ENCODE measurements at regions not wholly inside any gene's neighbourhood (a gene's known extent, or its start where the extent isn't known, plus 50 kb on each side); places are given as distances from the start of the nearest gene placed in this dataset.

- Histone ChIP-seq H3K4me3 (ENCODE audit: low read length) (no peak overlapping the region), H3K27ac (ENCODE audit: low read length) (no peak overlapping the region), H3K9me3 (ENCODE audit: control insufficient read depth, insufficient read depth, low read length) (no peaks in the 10 kb centered on the region), H3K4me1 (ENCODE audit: control insufficient read depth, insufficient read depth, low read length) (peaks cover 16% of the 10 kb centered on the region), H3K36me3 (ENCODE audit: control insufficient read depth, insufficient read depth, low read length) (no peaks in the 10 kb centered on the region), H3K27me3 (ENCODE audit: control insufficient read depth, insufficient read depth, low read length) (peaks cover 14% of the 10 kb centered on the region)
- WGBS (ENCODE audit: insufficient coverage): 89% methylated on average over 8 of the region's 8 CpGs
- H3K4me3 Mint-ChIP-seq: no peak overlapping the region
- no peak overlapping the region for H3K27ac Mint-ChIP-seq
- no peaks in the 10 kb centered on the region for H3K36me3 Mint-ChIP-seq
- TF ChIP-seq, protein P1, sequence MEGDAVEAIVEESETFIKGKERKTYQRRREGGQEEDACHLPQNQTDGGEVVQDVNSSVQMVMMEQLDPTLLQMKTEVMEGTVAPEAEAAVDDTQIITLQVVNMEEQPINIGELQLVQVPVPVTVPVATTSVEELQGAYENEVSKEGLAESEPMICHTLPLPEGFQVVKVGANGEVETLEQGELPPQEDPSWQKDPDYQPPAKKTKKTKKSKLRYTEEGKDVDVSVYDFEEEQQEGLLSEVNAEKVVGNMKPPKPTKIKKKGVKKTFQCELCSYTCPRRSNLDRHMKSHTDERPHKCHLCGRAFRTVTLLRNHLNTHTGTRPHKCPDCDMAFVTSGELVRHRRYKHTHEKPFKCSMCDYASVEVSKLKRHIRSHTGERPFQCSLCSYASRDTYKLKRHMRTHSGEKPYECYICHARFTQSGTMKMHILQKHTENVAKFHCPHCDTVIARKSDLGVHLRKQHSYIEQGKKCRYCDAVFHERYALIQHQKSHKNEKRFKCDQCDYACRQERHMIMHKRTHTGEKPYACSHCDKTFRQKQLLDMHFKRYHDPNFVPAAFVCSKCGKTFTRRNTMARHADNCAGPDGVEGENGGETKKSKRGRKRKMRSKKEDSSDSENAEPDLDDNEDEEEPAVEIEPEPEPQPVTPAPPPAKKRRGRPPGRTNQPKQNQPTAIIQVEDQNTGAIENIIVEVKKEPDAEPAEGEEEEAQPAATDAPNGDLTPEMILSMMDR (IDR thresholded peaks at IDR 0.05): no peak
- H3K9me3 Mint-ChIP-seq: no peaks in the 10 kb centered on the region
- intact Hi-C loops (cut with micrococcal nuclease): loop anchor here (5.0 kb wide), 1 partner anchor 116 kb away; no protein-coding TSS in a partner anchor
- DNase-seq (no peak), ATAC-seq (no peak)
- H3K27me3 Mint-ChIP-seq (ENCODE audit: low read depth in 2 of 2): peaks cover 43% of the 10 kb centered on the region in 2 donors
- peaks cover 6 to 23% of the 10 kb centered on the region in 2 donors for H3K4me1 Mint-ChIP-seq
Observed at GRCh38 chr20:43835944-43836508, 78.6 kb upstream of the TOX2 start.

DNA sequence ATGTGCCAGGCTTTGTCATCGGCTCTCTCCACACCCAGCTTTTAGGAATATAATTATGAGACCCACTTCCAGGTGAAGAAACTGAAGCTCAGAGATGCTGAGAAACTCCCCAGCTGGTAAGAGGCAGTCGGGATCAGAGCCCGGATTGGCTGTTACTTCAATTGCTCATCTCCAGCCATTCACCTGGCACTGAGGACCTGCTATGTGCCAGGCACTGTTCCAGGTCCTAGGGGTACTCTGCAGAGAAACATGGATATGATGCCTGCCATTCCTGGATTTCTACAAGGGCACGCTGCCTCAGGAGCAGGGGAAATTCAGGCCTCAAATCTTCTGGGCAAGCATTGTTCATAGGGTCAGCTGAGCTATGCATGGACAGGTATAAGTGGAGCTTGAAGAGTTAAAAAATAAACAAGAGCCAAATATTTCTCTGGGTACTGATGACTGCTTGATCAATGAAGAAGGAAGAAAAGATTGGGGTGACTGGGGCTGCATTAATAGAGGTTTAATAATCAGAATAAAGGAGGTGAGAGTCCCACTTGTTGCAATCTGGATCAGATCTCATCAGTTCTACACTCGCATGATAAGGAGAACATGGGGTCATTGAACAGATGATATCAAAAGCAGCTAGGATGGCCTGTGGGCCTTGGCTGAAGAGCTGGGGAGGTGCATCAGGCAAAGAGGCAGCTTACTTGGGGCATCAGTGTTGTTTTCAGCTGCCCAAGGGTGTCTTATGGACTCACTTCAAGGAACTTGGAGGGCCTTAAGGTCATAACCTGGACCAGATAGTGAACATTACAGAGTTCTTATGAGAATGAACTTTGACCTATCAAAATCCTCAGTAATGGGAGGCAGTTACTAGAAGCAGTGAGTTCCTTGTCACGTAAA, 80.9 kb upstream of the TOX2 start:
- Mint-ChIP-seq H3K27ac (no peak overlapping the region), H3K9me3 (no peaks in the 10 kb centered on the region), H3K36me3 (no peaks in the 10 kb centered on the region), H3K4me3 (no peak overlapping the region), H3K4me1 (peaks cover 6 to 12% of the 10 kb centered on the region in 2 donors), H3K27me3 (ENCODE audit: low read depth in 2 of 2) (peaks cover 44 to 51% of the 10 kb centered on the region in 2 donors)
- 95% methylated on average over 6 of the region's 6 CpGs for WGBS (ENCODE audit: insufficient coverage)
- no peak for ATAC-seq
- DNase-seq: no peak
- intact Hi-C loops (cut with micrococcal nuclease): no loop called here
- no peak overlapping the region for H3K4me3 ChIP-seq (ENCODE audit: low read length)
- peaks cover 14% of the 10 kb centered on the region for H3K4me1 ChIP-seq (ENCODE audit: control insufficient read depth, insufficient read depth, low read length)
- H3K36me3 ChIP-seq (ENCODE audit: control insufficient read depth, insufficient read depth, low read length): no peaks in the 10 kb centered on the region
- peaks cover 14% of the 10 kb centered on the region for H3K27me3 ChIP-seq (ENCODE audit: control insufficient read depth, insufficient read depth, low read length)
- H3K27ac ChIP-seq (ENCODE audit: low read length): no peak overlapping the region
- TF ChIP-seq, protein P1 (IDR thresholded peaks at IDR 0.05): no peak
- no peaks in the 10 kb centered on the region for H3K9me3 ChIP-seq (ENCODE audit: control insufficient read depth, insufficient read depth, low read length)

DNA sequence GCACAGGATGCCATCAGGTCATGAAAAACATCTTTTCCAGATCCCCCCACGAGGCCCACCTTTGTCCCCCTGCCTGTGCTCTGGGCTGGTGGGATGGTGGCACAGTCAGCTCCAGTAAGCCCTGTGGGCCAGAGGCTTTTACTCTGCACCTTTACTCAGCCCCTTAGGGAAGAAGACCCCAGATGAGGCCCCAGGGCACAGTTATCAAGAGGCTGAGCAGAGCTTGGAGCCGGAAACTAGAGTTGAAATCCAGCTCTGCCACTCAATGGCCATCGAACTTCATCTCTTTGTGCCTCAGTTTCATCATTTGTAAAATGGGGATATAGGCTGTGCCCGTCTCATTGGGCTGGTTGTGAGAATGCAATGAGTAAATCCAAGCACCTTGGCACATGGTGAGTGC, 81.7 kb upstream of the TOX2 start:
- intact Hi-C loops (cut with micrococcal nuclease): no loop called here
- Histone ChIP-seq H3K4me1 (ENCODE audit: control insufficient read depth, insufficient read depth, low read length) (peaks cover 6% of the 10 kb centered on the region), H3K36me3 (ENCODE audit: control insufficient read depth, insufficient read depth, low read length) (no peaks in the 10 kb centered on the region), H3K27ac (ENCODE audit: low read length) (no peak overlapping the region), H3K9me3 (ENCODE audit: control insufficient read depth, insufficient read depth, low read length) (no peaks in the 10 kb centered on the region), H3K4me3 (ENCODE audit: low read length) (no peak overlapping the region), H3K27me3 (ENCODE audit: control insufficient read depth, insufficient read depth, low read length) (peaks cover 14% of the 10 kb centered on the region)
- DNase-seq (no peak), ATAC-seq (no peak)
- peaks cover 6% of the 10 kb centered on the region in 2 donors for H3K4me1 Mint-ChIP-seq
- peaks cover 46 to 59% of the 10 kb centered on the region in 2 donors for H3K27me3 Mint-ChIP-seq (ENCODE audit: low read depth in 2 of 2)
- H3K36me3 Mint-ChIP-seq: no peaks in the 10 kb centered on the region
- no peaks in the 10 kb centered on the region for H3K9me3 Mint-ChIP-seq
- no peak overlapping the region for H3K27ac Mint-ChIP-seq
- TF ChIP-seq, protein P1 (IDR thresholded peaks at IDR 0.05): no peak
- no peak overlapping the region for H3K4me3 Mint-ChIP-seq
- 92% methylated on average over 4 of the region's 4 CpGs for WGBS (ENCODE audit: insufficient coverage)

Data from natural killer cell (primary cell).